WTC11 (cell line): ENCODE measurements at regions not wholly inside any gene's neighbourhood (a gene's known extent, or its start where the extent isn't known, plus 50 kb on each side); places are given as distances from the start of the nearest gene placed in this dataset.

ENCODE experiments used
- ETV6 ChIP-seq: sonication (generic); formaldehyde crosslinking; IDR thresholded peaks from 2 replicates; pipeline ENCODE4 v1.8.1; 2022; ENCODE audit warnings: mild to moderate bottlenecking, missing genetic modification reagents
- IRF2 ChIP-seq: sonication (generic); formaldehyde crosslinking; IDR thresholded peaks from 2 replicates; pipeline ENCODE4 v1.8.0; 2022; ENCODE audit warnings: low read depth, missing genetic modification reagents, borderline replicate concordance
- NFYB ChIP-seq: sonication (generic); formaldehyde crosslinking; conservative IDR thresholded peaks from 2 replicates; pipeline ENCODE4 v1.8.0; 2022; ENCODE audit warnings: low read depth, missing genetic modification reagents
- NR2C2 ChIP-seq: sonication (generic); formaldehyde crosslinking; IDR thresholded peaks from 2 replicates; pipeline ENCODE4 v1.8.0; 2022; ENCODE audit warnings: mild to moderate bottlenecking, missing genetic modification reagents
- ZNF121 ChIP-seq: sonication (generic); formaldehyde crosslinking; IDR thresholded peaks from 2 replicates; pipeline ENCODE4 v1.8.0; 2023; ENCODE audit warnings: missing genetic modification reagents
- ZNF232 ChIP-seq: sonication (generic); formaldehyde crosslinking; IDR thresholded peaks from 2 replicates; pipeline ENCODE4 v1.8.0; 2022; ENCODE audit warnings: mild to moderate bottlenecking, missing genetic modification reagents
- TF ChIP-seq, protein P1 (sequence below): fragments of 200-600 bp; IDR thresholded peaks from 2 replicates; pipeline ENCODE4 v1.8.0; 2022; ENCODE audit warnings: antibody characterized with exemption
- TF ChIP-seq, protein P2 (sequence below): sonication (generic); formaldehyde crosslinking; IDR thresholded peaks from 2 replicates; pipeline ENCODE4 v1.8.1; 2022; ENCODE audit warnings: missing genetic modification reagents, borderline replicate concordance
- TF ChIP-seq, protein P3 (sequence below): sonication (generic); formaldehyde crosslinking; IDR thresholded peaks from 2 replicates; pipeline ENCODE4 v1.8.1; 2023; ENCODE audit warnings: mild to moderate bottlenecking, missing genetic modification reagents, moderate library complexity

DNA sequence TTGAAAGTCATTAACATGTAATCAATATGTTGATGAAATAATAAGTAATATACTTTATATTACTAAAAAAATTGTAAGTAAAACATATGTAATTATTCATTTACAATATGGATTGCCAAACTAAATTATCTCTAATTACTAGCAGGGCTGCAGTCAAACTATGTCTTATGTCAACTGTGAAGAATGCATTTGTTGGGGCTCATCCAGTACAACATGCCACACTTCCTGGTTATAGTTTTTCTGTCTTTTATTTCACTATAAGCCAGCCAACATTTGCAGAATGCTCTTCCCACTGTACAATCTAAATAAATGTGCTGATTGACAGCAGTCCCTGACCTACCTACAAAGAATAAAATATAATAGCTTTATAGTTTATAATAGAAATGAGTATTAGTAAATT lies 975.4 kb upstream of the NDST4 start:
- TF ChIP-seq, protein P1, sequence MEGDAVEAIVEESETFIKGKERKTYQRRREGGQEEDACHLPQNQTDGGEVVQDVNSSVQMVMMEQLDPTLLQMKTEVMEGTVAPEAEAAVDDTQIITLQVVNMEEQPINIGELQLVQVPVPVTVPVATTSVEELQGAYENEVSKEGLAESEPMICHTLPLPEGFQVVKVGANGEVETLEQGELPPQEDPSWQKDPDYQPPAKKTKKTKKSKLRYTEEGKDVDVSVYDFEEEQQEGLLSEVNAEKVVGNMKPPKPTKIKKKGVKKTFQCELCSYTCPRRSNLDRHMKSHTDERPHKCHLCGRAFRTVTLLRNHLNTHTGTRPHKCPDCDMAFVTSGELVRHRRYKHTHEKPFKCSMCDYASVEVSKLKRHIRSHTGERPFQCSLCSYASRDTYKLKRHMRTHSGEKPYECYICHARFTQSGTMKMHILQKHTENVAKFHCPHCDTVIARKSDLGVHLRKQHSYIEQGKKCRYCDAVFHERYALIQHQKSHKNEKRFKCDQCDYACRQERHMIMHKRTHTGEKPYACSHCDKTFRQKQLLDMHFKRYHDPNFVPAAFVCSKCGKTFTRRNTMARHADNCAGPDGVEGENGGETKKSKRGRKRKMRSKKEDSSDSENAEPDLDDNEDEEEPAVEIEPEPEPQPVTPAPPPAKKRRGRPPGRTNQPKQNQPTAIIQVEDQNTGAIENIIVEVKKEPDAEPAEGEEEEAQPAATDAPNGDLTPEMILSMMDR: no peak
- TF ChIP-seq, protein P2, sequence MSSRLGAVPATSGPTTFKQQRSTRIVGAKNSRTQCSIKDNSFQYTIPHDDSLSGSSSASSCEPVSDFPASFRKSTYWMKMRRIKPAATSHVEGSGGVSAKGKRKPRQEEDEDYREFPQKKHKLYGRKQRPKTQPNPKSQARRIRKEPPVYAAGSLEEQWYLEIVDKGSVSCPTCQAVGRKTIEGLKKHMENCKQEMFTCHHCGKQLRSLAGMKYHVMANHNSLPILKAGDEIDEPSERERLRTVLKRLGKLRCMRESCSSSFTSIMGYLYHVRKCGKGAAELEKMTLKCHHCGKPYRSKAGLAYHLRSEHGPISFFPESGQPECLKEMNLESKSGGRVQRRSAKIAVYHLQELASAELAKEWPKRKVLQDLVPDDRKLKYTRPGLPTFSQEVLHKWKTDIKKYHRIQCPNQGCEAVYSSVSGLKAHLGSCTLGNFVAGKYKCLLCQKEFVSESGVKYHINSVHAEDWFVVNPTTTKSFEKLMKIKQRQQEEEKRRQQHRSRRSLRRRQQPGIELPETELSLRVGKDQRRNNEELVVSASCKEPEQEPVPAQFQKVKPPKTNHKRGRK (CRISPR knock-in tag): no peak
- TF ChIP-seq IRF2: no peak
- TF ChIP-seq NFYB (CRISPR knock-in tag): no peak
- TF ChIP-seq ZNF121 (CRISPR knock-in tag): no peak
- TF ChIP-seq ETV6 (CRISPR knock-in tag): no peak
- no peak for TF ChIP-seq NR2C2 (CRISPR knock-in tag)
- no peak for TF ChIP-seq ZNF232
- TF ChIP-seq, protein P3, sequence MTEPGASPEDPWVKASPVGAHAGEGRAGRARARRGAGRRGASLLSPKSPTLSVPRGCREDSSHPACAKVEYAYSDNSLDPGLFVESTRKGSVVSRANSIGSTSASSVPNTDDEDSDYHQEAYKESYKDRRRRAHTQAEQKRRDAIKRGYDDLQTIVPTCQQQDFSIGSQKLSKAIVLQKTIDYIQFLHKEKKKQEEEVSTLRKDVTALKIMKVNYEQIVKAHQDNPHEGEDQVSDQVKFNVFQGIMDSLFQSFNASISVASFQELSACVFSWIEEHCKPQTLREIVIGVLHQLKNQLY (CRISPR knock-in tag): no peak
